Ascending aorta (tissue), 2 donors: ENCODE measurements at regions not wholly inside any gene's neighbourhood (a gene's known extent, or its start where the extent isn't known, plus 50 kb on each side); places are given as distances from the start of the nearest gene placed in this dataset.

Source experiments
- DNase-seq, 2 donors: peaks; one replicate each; pipeline ENCODE4 v3.0.0-alpha.2; 2019; ENCODE audit warnings: low spot score in 2 of 2
- H3K27ac ChIP-seq, 2 donors: fragments of 200-600 bp; sonication (generic); one replicate each; pipeline ENCODE4 v1.5.1; 2016 to 2017; ENCODE audit warnings: mild to moderate bottlenecking in 1 of 2
- H3K27me3 ChIP-seq: fragments of 200-600 bp; sonication (generic); one replicate; pipeline ENCODE4 v1.5.1; 2017
- H3K36me3 ChIP-seq, 2 donors: fragments of 200-600 bp; sonication (generic); one replicate each; pipeline ENCODE4 v1.5.1; 2016
- H3K4me1 ChIP-seq, 2 donors: fragments of 200-600 bp; sonication (generic); one replicate each; pipeline ENCODE4 v1.5.1; 2016 to 2017; ENCODE audit warnings: mild to moderate bottlenecking in 1 of 2
- H3K4me3 ChIP-seq, 2 donors: fragments of 200-600 bp; sonication (generic); one replicate each; pipeline ENCODE4 v1.5.1; 2016 to 2017; ENCODE audit warnings: mild to moderate bottlenecking in 1 of 2
- H3K9me3 ChIP-seq, 2 donors: fragments of 200-600 bp; sonication (generic); one replicate each; pipeline ENCODE4 v1.5.1; 2016
- CTCF ChIP-seq, 3 experiments: fragments of 200-600 bp in 2 of 3; fragments of 450-650 bp in 1 of 3; sonication (generic) in 2 of 3; IDR thresholded peaks; one replicate each; pipeline ENCODE4 v1.5.1; 2016 to 2019; ENCODE audit warnings: antibody characterized with exemption in 3 of 3, mild to moderate bottlenecking in 1 of 3, moderate library complexity in 1 of 3
- intact Hi-C: fragments of 100-400 bp; cut with DNase I; formaldehyde crosslinking; loops from one replicate; pipeline ENCODE4 v1.15.1; 2023

- no peaks in the 10 kb centered on the region for H3K36me3 ChIP-seq
- H3K27ac ChIP-seq, result no peak overlapping the region
- no peaks in the 10 kb centered on the region for H3K4me1 ChIP-seq
- TF ChIP-seq CTCF (IDR thresholded peaks at IDR 0.05), result no peak
- DNase-seq, result no peak
- no peak overlapping the region for H3K4me3 ChIP-seq
- no peaks in the 10 kb centered on the region for H3K27me3 ChIP-seq
- H3K9me3 ChIP-seq, result no peaks in the 10 kb centered on the region
- intact Hi-C loops, result no loop called here
Observed at GRCh38 chr6:163892824-163893561, 478.5 kb downstream of the QKI start.

GRCh38 chr6:163889904-163890514, 475.5 kb downstream of the QKI start:
- Histone ChIP-seq H3K27me3 (no peaks in the 10 kb centered on the region), H3K9me3 (no peaks in the 10 kb centered on the region), H3K4me1 (no peaks in the 10 kb centered on the region), H3K4me3 (no peak overlapping the region), H3K27ac (no peak overlapping the region), H3K36me3 (no peaks in the 10 kb centered on the region)
- no peak for TF ChIP-seq CTCF (IDR thresholded peaks at IDR 0.05)
- intact Hi-C loops, result no loop called here
- no peak for DNase-seq

GRCh38 chr6:163888030-163888819, 473.7 kb downstream of the QKI start:
- no peaks in the 10 kb centered on the region for H3K27me3 ChIP-seq
- DNase-seq, result no peak
- no peak for TF ChIP-seq CTCF (IDR thresholded peaks at IDR 0.05)
- no peaks in the 10 kb centered on the region for H3K9me3 ChIP-seq
- no peaks in the 10 kb centered on the region for H3K4me1 ChIP-seq
- H3K27ac ChIP-seq, result no peak overlapping the region
- no peak overlapping the region for H3K4me3 ChIP-seq
- no peaks in the 10 kb centered on the region for H3K36me3 ChIP-seq
- intact Hi-C loops, result no loop called here

GRCh38 chr6:163886428-163886827, 471.9 kb downstream of the QKI start:
- H3K27ac ChIP-seq, result no peak overlapping the region
- H3K4me1 ChIP-seq, result no peaks in the 10 kb centered on the region
- no peaks in the 10 kb centered on the region for H3K36me3 ChIP-seq
- no peak for TF ChIP-seq CTCF (IDR thresholded peaks at IDR 0.05)
- DNase-seq, result no peak
- H3K4me3 ChIP-seq, result no peak overlapping the region
- intact Hi-C loops, result no loop called here
- no peaks in the 10 kb centered on the region for H3K27me3 ChIP-seq
- no peaks in the 10 kb centered on the region for H3K9me3 ChIP-seq

- intact Hi-C loops, result no loop called here
- DNase-seq, result no peak
- Histone ChIP-seq H3K36me3 (no peaks in the 10 kb centered on the region), H3K9me3 (no peaks in the 10 kb centered on the region), H3K4me1 (no peaks in the 10 kb centered on the region), H3K4me3 (no peak overlapping the region), H3K27me3 (no peaks in the 10 kb centered on the region), H3K27ac (no peak overlapping the region)
- no peak for TF ChIP-seq CTCF (IDR thresholded peaks at IDR 0.05)
Observed at GRCh38 chr6:163883984-163884383, 469.5 kb downstream of the QKI start.
